ENCODE measurements at regions not wholly inside any gene's neighbourhood (a gene's known extent, or its start where the extent isn't known, plus 50 kb on each side); places are given as distances from the start of the nearest gene placed in this dataset.

- TF ChIP-seq CTCF (IDR thresholded peaks at IDR 0.05; ENCODE audit: poor library complexity, severe bottlenecking), result no peak
- no peak for TF ChIP-seq TAF1 (IDR thresholded peaks at IDR 0.05; ENCODE audit: low read depth)
- no peak for TF ChIP-seq POLR2AphosphoS5 (IDR thresholded peaks at IDR 0.05)
- TF ChIP-seq, protein P1, sequence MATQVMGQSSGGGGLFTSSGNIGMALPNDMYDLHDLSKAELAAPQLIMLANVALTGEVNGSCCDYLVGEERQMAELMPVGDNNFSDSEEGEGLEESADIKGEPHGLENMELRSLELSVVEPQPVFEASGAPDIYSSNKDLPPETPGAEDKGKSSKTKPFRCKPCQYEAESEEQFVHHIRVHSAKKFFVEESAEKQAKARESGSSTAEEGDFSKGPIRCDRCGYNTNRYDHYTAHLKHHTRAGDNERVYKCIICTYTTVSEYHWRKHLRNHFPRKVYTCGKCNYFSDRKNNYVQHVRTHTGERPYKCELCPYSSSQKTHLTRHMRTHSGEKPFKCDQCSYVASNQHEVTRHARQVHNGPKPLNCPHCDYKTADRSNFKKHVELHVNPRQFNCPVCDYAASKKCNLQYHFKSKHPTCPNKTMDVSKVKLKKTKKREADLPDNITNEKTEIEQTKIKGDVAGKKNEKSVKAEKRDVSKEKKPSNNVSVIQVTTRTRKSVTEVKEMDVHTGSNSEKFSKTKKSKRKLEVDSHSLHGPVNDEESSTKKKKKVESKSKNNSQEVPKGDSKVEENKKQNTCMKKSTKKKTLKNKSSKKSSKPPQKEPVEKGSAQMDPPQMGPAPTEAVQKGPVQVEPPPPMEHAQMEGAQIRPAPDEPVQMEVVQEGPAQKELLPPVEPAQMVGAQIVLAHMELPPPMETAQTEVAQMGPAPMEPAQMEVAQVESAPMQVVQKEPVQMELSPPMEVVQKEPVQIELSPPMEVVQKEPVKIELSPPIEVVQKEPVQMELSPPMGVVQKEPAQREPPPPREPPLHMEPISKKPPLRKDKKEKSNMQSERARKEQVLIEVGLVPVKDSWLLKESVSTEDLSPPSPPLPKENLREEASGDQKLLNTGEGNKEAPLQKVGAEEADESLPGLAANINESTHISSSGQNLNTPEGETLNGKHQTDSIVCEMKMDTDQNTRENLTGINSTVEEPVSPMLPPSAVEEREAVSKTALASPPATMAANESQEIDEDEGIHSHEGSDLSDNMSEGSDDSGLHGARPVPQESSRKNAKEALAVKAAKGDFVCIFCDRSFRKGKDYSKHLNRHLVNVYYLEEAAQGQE (IDR thresholded peaks at IDR 0.05; ENCODE audit: borderline replicate concordance), result no peak
- TF ChIP-seq RAD21 (conservative IDR thresholded peaks at IDR 0.05), result no peak
- TF ChIP-seq EP300 (conservative IDR thresholded peaks at IDR 0.05; ENCODE audit: poor library complexity, severe bottlenecking), result no peak
- TF ChIP-seq MXI1 (conservative IDR thresholded peaks at IDR 0.05; ENCODE audit: poor library complexity, severe bottlenecking), result no peak
- TF ChIP-seq EZH2 (IDR thresholded peaks at IDR 0.05; ENCODE audit: borderline replicate concordance, insufficient read depth, low read length, poor library complexity, severe bottlenecking), result no peak
- no peak for TF ChIP-seq SMC3 (conservative IDR thresholded peaks at IDR 0.05; ENCODE audit: poor library complexity)
Observed at GRCh38 chr5:89260254-89260653, 377.3 kb upstream of the MEF2C start.

Data from neural cell (in vitro differentiated cells).